ENCODE measurements at regions not wholly inside any gene's neighbourhood (a gene's known extent, or its start where the extent isn't known, plus 50 kb on each side); places are given as distances from the start of the nearest gene placed in this dataset.

GRCh38 chr9:105044518-105044917 is 116.6 kb upstream of the ABCA1 start:
- TF ChIP-seq KLF6 (CRISPR knock-in tag; IDR thresholded peaks at IDR 0.05; ENCODE audit: borderline replicate concordance) (no peak), MXI1 (IDR thresholded peaks at IDR 0.05; ENCODE audit: low read depth, low read length) (no peak), FOXK1 (CRISPR knock-in tag; IDR thresholded peaks at IDR 0.05; ENCODE audit: borderline replicate concordance) (no peak), CBX1 (IDR thresholded peaks at IDR 0.05; ENCODE audit: low read depth) (no peak), GTF2A2 (tag; IDR thresholded peaks at IDR 0.05) (no peak), ESRRA (IDR thresholded peaks at IDR 0.05; ENCODE audit: borderline replicate concordance, low read depth) (no peak)
- TF ChIP-seq, protein P1, sequence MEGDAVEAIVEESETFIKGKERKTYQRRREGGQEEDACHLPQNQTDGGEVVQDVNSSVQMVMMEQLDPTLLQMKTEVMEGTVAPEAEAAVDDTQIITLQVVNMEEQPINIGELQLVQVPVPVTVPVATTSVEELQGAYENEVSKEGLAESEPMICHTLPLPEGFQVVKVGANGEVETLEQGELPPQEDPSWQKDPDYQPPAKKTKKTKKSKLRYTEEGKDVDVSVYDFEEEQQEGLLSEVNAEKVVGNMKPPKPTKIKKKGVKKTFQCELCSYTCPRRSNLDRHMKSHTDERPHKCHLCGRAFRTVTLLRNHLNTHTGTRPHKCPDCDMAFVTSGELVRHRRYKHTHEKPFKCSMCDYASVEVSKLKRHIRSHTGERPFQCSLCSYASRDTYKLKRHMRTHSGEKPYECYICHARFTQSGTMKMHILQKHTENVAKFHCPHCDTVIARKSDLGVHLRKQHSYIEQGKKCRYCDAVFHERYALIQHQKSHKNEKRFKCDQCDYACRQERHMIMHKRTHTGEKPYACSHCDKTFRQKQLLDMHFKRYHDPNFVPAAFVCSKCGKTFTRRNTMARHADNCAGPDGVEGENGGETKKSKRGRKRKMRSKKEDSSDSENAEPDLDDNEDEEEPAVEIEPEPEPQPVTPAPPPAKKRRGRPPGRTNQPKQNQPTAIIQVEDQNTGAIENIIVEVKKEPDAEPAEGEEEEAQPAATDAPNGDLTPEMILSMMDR (IDR thresholded peaks at IDR 0.05 in 2 of 3, conservative IDR thresholded peaks at IDR 0.05 in 1 of 3; ENCODE audit: insufficient read depth in 2 of 3, low read depth in 1 of 3, low read length in 3 of 3), result no peak

Measured in K562 (cell line).